ENCODE measurements at regions not wholly inside any gene's neighbourhood (a gene's known extent, or its start where the extent isn't known, plus 50 kb on each side); places are given as distances from the start of the nearest gene placed in this dataset.

GRCh38 chr3:194007592-194008337 is 128.2 kb upstream of the HES1 start (continued):
- TF ChIP-seq RAD21 (IDR thresholded peaks at IDR 0.05 in 1 of 2, conservative IDR thresholded peaks at IDR 0.05 in 1 of 2; ENCODE audit: low read depth in 2 of 2, low read length in 2 of 2) = no peak

Data from H1 (cell line).